Renal pelvis (tissue), 1 donor: ENCODE measurements at regions not wholly inside any gene's neighbourhood (a gene's known extent, or its start where the extent isn't known, plus 50 kb on each side); places are given as distances from the start of the nearest gene placed in this dataset.

Experiments used
- DNase-seq: peaks from one replicate; pipeline ENCODE4 v3.0.0-alpha.2; 2013

DNA sequence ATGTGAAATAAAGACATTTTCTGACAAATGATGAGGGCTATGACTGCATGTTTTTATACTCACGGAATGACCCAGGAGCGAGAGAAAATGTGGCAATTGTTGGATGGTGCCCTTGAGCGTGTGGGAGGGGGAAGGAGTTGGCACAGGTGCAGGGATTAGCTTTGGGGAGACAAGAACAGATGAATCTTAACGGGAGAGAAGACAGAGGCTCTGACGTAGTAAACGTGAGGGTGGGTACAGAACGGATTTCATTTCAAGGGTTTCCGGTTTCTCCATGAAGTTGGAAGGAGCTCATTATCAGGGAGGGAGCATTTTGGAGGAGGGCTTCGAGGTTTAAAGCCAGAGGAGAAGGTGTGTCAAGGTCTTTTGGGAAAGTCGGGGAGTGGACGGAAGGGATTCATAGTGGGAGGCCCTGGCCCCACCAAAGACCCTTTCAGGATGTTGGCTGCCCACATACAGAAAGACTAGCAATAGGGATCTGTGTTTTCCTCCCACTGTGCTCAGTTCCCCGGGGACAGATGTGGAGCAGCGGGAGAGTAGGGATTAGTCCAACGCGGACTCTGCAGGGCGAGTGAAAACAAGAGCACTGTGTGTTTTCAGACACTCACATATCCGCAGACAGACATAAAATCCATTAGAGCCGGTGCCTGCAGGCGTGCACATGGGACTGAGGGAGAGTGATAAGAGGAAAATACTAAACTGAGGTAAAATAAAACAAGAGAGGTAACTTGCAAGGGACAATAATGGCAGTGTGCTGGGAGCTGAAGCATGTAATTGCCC, 584.1 kb downstream of the AJAP1 start:
- no peak for DNase-seq

DNA sequence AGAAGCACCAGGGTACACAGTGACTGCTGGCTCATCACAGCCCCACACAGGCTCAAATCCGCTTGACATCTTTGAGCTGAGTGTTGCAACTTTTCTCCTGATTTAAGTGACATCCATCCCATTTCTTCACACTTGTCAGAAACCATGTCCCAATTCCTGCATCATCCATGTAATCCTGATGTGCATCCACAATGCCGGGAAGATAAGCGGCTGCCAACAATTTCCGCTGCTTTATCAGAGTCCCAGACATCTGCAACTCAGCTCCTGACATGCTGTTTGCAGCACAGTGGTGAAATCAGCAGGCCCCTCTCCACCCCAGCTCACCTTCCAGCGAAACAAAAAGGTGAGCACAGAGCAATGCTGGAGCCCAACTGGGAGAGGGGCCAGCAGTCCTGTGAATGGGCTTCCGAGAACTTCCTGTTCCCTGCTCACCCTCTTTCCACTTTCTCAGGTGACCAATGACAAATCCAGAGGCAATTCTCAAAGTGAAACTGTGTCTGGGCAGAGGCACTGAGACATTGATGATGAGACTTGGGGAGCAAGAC, 581.0 kb downstream of the AJAP1 start:
- no peak for DNase-seq

DNA sequence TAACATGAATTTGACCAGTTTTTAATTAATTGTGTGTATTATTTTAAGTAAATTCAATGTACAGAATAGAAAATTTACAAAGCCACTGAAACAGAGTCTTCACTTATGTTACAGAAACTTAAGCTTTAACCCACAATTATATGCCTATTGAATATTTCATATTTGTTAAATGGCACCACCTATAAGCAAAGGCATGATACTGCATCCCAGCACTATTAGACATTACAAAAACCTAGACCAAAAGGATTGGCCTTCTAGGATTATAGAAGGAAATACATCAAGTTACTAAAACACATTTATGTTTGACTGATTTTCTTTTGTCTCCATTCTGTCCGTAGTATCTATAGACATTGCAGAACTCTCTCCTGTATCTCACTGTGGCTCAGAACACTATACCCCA, 578.1 kb downstream of the AJAP1 start:
- no peak for DNase-seq

- DNase-seq = no peak
Observed at GRCh38 chr1:5231541-5232315, 577.3 kb downstream of the AJAP1 start.

GRCh38 chr1:5227114-5227513, 572.7 kb downstream of the AJAP1 start:
- no peak for DNase-seq

DNA sequence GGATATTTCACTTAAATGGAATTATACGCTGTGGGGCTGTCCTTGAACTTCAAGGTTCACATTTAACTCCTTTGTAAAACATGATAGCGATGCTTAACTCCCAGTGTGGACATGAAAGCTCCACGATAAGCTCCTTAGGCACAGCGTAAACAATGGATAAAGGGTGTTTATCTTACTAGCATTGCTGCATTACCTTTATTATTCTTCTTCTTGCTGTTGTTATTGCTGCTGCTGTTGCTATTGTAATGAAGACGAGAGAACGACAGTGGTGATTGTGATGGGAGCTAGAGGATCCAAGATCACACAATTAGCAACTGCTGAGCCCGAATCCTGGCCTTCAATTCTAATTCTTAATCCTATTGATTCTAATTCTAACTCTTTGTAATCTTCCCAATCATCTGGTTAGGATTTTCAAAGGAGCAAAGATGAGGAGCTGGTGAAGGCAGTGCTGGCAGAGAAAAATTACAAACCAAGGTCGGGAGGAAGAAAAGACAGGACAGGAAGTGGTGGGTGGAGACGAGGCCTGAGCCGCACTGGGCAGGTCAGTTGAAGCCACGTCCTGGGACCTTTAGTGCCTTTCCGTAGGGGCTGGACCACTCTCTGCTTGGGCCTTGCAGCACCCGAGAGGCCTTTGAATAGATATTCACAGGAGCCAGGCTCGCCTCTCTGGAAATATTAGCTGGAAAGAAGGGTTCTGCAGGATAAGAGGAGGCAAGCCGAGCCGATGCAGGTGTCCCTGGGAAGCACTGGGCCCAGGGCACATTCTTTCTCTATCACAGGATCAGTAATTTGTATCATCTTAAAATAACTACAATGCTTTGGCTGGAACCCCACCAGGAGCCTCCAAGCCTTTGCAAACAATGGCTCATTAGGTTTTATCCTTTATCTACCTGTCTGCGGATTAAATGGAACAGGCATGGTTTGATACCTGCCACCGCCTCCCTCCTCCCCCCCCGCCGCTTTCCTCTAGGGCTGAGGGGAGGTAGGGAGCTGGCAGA, 571.6 kb downstream of the AJAP1 start:
- DNase-seq = no peak

DNA sequence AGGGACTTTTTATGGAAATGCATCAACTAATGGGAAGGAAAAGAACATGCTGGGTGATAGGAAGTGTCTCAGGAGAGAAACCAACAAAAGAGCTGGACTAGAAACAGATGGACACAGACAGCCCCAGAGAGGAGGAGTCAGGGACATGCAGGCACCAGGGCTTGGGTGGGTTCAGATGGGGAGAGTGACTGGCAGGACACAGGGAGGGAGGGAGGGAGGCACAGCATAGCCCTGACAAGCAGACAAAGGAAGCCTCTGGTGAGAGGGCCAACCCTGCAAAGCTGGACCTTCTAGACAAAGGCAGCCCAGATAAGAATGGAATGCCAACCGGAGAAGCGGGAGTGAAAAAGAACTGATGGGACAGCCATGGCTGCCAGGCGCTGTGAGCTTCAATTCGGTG, 568.8 kb downstream of the AJAP1 start:
- DNase-seq = no peak

GRCh38 chr1:5222626-5223025, 568.2 kb downstream of the AJAP1 start:
- DNase-seq = no peak

- DNase-seq = no peak
Observed at GRCh38 chr1:5221451-5221850, 567.0 kb downstream of the AJAP1 start.

GRCh38 chr1:5220821-5221220, 566.4 kb downstream of the AJAP1 start:
- DNase-seq = no peak

DNA sequence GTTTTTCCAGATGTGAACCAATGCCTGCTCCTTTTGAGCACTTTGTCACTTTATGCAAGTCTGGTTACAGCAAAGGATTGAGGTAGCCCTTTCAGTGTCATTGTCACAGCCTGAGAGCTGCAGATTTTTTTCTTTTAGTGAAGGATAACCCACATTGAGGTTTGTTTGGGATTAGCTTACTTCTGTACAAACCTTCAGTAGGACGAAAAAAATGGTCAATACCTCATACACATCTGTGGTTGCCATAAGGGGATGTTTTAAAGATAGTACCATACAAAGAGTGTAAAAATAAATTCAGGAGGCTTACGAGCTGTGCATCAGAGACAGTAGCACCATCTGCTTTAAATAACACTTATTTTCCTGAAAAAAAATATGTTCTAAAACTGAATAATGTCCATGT, 566.0 kb downstream of the AJAP1 start:
- DNase-seq = no peak

DNA sequence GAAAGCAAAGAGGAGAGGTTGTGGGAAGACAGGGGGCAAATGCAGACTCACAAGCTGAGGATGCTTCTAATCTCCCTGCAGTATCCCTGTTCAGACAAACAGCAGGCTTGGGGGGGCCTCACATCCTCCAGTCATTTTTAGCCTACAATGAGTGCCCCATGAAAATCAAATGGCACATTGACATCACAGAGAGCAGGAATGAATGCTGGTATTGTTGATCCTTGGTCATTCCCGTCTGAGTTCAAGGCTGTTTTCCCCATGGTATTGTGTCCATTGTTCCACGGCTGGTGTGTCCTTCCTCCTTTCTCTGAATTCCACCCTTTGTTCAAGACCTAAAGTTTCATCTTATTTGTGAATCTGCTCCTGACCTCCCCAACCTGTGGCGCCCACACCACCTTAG, 545.6 kb downstream of the AJAP1 start:
- no peak for DNase-seq

- peak; percentile 10 for DNase-seq
Observed at GRCh38 chr1:5198328-5198727, 543.9 kb downstream of the AJAP1 start.

- DNase-seq = no peak
Observed at GRCh38 chr1:5191470-5191869, 537.1 kb downstream of the AJAP1 start.

- no peak for DNase-seq
Observed at GRCh38 chr1:5189384-5189783, 535.0 kb downstream of the AJAP1 start.

DNA sequence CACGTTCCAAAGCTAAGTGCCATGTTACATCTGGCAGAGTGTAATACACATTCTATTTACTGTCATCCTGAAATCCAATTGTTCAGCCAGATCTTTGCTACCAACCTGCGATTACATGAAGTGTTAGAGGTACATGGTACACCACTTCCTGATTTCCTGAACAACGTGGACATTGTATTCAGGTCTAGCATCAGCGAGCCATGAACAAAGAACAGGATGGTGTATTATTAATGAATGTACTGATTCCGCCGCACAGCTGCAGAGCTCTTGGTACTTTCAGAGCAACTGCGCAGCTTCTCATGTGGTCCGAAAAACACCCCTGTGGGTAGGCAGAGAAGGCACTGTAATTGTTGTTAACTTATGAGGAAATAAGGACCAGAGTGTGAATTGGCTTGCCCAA, 511.4 kb downstream of the AJAP1 start:
- DNase-seq = no peak

- DNase-seq = no peak
Observed at GRCh38 chr1:5164158-5164557, 509.7 kb downstream of the AJAP1 start.

GRCh38 chr1:5161372-5161771, 507.0 kb downstream of the AJAP1 start:
- no peak for DNase-seq

- no peak for DNase-seq
Observed at GRCh38 chr1:5157175-5157574, 502.8 kb downstream of the AJAP1 start.

DNA sequence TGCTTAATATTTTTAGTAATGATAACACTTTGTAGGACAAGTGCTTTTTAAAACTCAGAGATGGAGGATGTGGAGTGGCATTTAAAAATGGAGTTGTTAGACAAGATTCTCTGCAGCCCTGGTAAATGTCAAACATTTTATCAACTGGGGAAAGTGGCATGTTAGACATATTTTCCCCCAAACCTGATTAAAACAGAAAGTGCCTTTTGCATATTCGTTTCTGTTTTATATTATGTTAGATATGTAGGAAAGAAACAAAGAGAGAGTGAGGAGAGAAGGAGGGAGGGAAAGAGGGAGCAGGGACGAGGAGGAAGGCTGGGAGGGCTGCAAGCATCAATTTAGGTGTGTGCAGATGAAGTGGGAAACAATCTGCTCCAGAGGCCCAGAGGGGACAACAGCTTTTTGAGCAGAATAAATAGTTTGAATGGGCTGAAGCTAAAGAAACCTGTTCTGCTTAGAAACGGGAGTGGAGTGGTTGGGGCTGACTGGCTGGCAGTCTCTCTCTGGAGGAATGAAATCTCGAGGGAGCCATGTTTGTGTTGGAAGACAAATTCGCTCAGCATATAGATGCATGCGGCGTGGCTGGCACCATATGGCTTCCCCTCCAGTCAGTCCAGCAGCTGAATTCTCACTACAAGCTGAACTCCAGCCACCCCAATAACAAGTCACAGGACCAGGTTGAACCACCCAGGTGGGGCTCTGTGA, 502.2 kb downstream of the AJAP1 start:
- DNase-seq = no peak

DNA sequence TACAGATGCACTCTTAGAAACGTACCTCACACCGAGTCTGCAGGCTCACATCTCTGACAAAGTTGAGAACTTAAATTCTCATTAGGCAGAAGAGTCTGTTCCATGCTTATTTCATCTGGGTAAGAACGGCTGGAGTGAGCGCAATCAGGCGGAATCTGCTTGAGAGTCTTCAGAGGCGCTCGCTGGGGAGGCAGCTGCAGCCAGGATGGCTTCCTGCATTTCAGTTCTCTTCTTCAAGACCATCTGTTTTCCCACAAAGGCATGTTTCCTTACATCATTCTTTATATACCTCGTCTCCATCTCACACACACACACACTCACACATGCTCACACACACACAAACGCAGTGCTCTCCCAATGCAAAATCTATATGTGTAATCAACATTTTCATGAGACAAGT, 497.1 kb downstream of the AJAP1 start:
- no peak for DNase-seq
